Naive thymus-derived CD4-positive, alpha-beta T cell (primary cell): ENCODE measurements at regions not wholly inside any gene's neighbourhood (a gene's known extent, or its start where the extent isn't known, plus 50 kb on each side); places are given as distances from the start of the nearest gene placed in this dataset.

Source experiments
- ATAC-seq: fragments of 150-1000 bp; cut with Tn5 transposase; 2 replicates; pipeline ENCODE4 v1.10.0; 2021; ENCODE audit warnings: mild to moderate bottlenecking, moderate library complexity
- CTCF ChIA-PET: fragments of 350-600 bp; sonication (Branson Sonifier 250); formaldehyde crosslinking; loops from one replicate; lab custom pipeline; 2021; ENCODE audit warnings: antibody characterized with exemption; lab: Charles Lee
- POLR2A ChIA-PET: fragments of 350-600 bp; sonication (Branson Sonifier 250); formaldehyde crosslinking; loops from one replicate; lab custom pipeline; 2021; ENCODE audit warnings: antibody characterized with exemption, inconsistent platforms; lab: Charles Lee
- DNase-seq, 9 donors: peaks; one replicate each; pipeline versions ENCODE4 v3.0.0 to v3.0.0-alpha.2; 2020 to 2022; ENCODE audit warnings: mixed read lengths in 1 of 9
- H3K27ac ChIP-seq: one replicate; pipeline ENCODE4 v1.7.0; 2013; ENCODE audit warnings: mild to moderate bottlenecking, low read depth, low read length, moderate library complexity
- H3K27me3 ChIP-seq, 2 donors: one replicate each; pipeline ENCODE4 v1.7.0; 2013; ENCODE audit warnings: low read length in 2 of 2, mild to moderate bottlenecking in 2 of 2, moderate library complexity in 2 of 2; ENCODE audit not compliant: control insufficient read depth in 2 of 2, insufficient read depth in 2 of 2
- H3K36me3 ChIP-seq, 3 experiments: 1 replicate in 2 of 3; 2 replicates in 1 of 3; pipeline ENCODE4 v1.7.0; 2013; ENCODE audit warnings: low read length in 3 of 3, mild to moderate bottlenecking in 3 of 3, moderate library complexity in 1 of 3; ENCODE audit not compliant: insufficient read depth in 3 of 3, control insufficient read depth in 2 of 3
- H3K4me1 ChIP-seq, 2 donors: one replicate each; pipeline ENCODE4 v1.7.0; 2013; ENCODE audit warnings: low read length in 2 of 2, mild to moderate bottlenecking in 2 of 2, moderate library complexity in 1 of 2; ENCODE audit not compliant: control insufficient read depth in 2 of 2, insufficient read depth in 2 of 2
- H3K4me3 ChIP-seq: 2 replicates; pipeline ENCODE4 v1.7.0; 2013; ENCODE audit warnings: mild to moderate bottlenecking, low read length
- H3K9me3 ChIP-seq, 3 experiments: 1 replicate in 2 of 3; 2 replicates in 1 of 3; pipeline ENCODE4 v1.7.0; 2013; ENCODE audit warnings: low read length in 3 of 3; ENCODE audit not compliant: control insufficient read depth in 2 of 3
- H3K27ac Mint-ChIP-seq, 9 donors: one replicate each; pipeline ENCODE4 v1.8.0; 2020 to 2022; ENCODE audit warnings: mixed read lengths in 9 of 9, mild to moderate bottlenecking in 8 of 9, moderate library complexity in 5 of 9, inconsistent platforms in 2 of 9
- H3K27me3 Mint-ChIP-seq, 5 donors: one replicate each; pipeline ENCODE4 v1.8.0; 2021 to 2022; ENCODE audit warnings: mixed read lengths in 5 of 5, mild to moderate bottlenecking in 1 of 5
- H3K36me3 Mint-ChIP-seq, 5 donors: one replicate each; pipeline ENCODE4 v1.8.0; 2020 to 2022; ENCODE audit warnings: mixed read lengths in 5 of 5, mild to moderate bottlenecking in 3 of 5, inconsistent platforms in 1 of 5
- H3K4me1 Mint-ChIP-seq, 7 donors: one replicate each; pipeline ENCODE4 v1.8.0; 2020 to 2022; ENCODE audit warnings: mixed read lengths in 7 of 7, mild to moderate bottlenecking in 3 of 7, inconsistent platforms in 1 of 7
- H3K4me3 Mint-ChIP-seq, 10 donors: one replicate each; pipeline ENCODE4 v1.8.0; 2020 to 2022; ENCODE audit warnings: mild to moderate bottlenecking in 10 of 10, mixed read lengths in 10 of 10, moderate library complexity in 6 of 10, inconsistent platforms in 2 of 10
- H3K9me3 Mint-ChIP-seq, 11 donors: one replicate each; pipeline ENCODE4 v1.8.0; 2020 to 2022; ENCODE audit warnings: mixed read lengths in 11 of 11, mild to moderate bottlenecking in 4 of 11, inconsistent platforms in 1 of 11, moderate library complexity in 1 of 11
- intact Hi-C, 2 donors: fragments of 100-400 bp; cut with micrococcal nuclease; formaldehyde crosslinking; loops; one replicate each; pipeline ENCODE4 v1.15.1; 2023

GRCh38 chr12:5191803-5192538 is 148.3 kb downstream of the KCNA5 start:
- DNase-seq (no peak), ATAC-seq (no peak)
- no peaks in the 10 kb centered on the region for H3K4me1 ChIP-seq
- no peaks in the 10 kb centered on the region for H3K36me3 ChIP-seq
- no peaks in the 10 kb centered on the region for H3K9me3 ChIP-seq
- H3K4me1 Mint-ChIP-seq: no peaks in the 10 kb centered on the region
- H3K27ac Mint-ChIP-seq: no peak overlapping the region
- H3K36me3 Mint-ChIP-seq: no peaks in the 10 kb centered on the region
- H3K9me3 Mint-ChIP-seq: peaks cover 0 to 4% (median 0%) of the 10 kb centered on the region in 11 donors
- H3K27me3 Mint-ChIP-seq: peaks cover 4 to 13% (median 11%) of the 10 kb centered on the region in 5 donors
- no peak overlapping the region for H3K4me3 ChIP-seq
- H3K27me3 ChIP-seq: no peaks in the 10 kb centered on the region
- no peak overlapping the region for H3K4me3 Mint-ChIP-seq
- ChIA-PET POLR2A (no interaction called here), CTCF (no interaction called here)
- no peak overlapping the region for H3K27ac ChIP-seq
- intact Hi-C loops: no loop called here

- H3K36me3 Mint-ChIP-seq: no peaks in the 10 kb centered on the region
- H3K4me3 Mint-ChIP-seq: no peak overlapping the region
- no peaks in the 10 kb centered on the region for H3K4me1 ChIP-seq
- CTCF ChIA-PET: no interaction called here
- H3K27me3 Mint-ChIP-seq: peaks cover 4 to 15% (median 12%) of the 10 kb centered on the region in 5 donors
- H3K4me1 Mint-ChIP-seq: no peaks in the 10 kb centered on the region
- ATAC-seq: no peak
- intact Hi-C loops: no loop called here
- DNase-seq: no peak
- POLR2A ChIA-PET: no interaction called here
- H3K9me3 Mint-ChIP-seq: peaks cover 0 to 4% (median 0%) of the 10 kb centered on the region in 11 donors
- H3K27me3 ChIP-seq: no peaks in the 10 kb centered on the region
- H3K36me3 ChIP-seq: no peaks in the 10 kb centered on the region
- no peak overlapping the region for H3K4me3 ChIP-seq
- no peak overlapping the region for H3K27ac ChIP-seq
- H3K27ac Mint-ChIP-seq: no peak overlapping the region
- H3K9me3 ChIP-seq: no peaks in the 10 kb centered on the region
Measured at GRCh38 chr12:5192726-5193125, 149.0 kb downstream of the KCNA5 start.

GRCh38 chr12:5194306-5194705 is 150.6 kb downstream of the KCNA5 start:
- ChIA-PET POLR2A (no interaction called here), CTCF (no interaction called here)
- H3K27me3 ChIP-seq: no peaks in the 10 kb centered on the region
- no peaks in the 10 kb centered on the region for H3K4me1 Mint-ChIP-seq
- H3K27ac ChIP-seq: no peak overlapping the region
- H3K9me3 ChIP-seq: no peaks in the 10 kb centered on the region
- H3K36me3 ChIP-seq: no peaks in the 10 kb centered on the region
- H3K9me3 Mint-ChIP-seq: peaks cover 0 to 4% (median 0%) of the 10 kb centered on the region in 11 donors
- no peaks in the 10 kb centered on the region for H3K4me1 ChIP-seq
- no peak overlapping the region for H3K4me3 Mint-ChIP-seq
- H3K27ac Mint-ChIP-seq: no peak overlapping the region
- peaks cover 5 to 22% (median 13%) of the 10 kb centered on the region in 5 donors for H3K27me3 Mint-ChIP-seq
- no peak overlapping the region for H3K4me3 ChIP-seq
- intact Hi-C loops: no loop called here
- DNase-seq: no peak
- ATAC-seq: no peak
- no peaks in the 10 kb centered on the region for H3K36me3 Mint-ChIP-seq

GRCh38 chr12:5195244-5195643 is 151.6 kb downstream of the KCNA5 start:
- ATAC-seq (no peak), DNase-seq (no peak)
- Mint-ChIP-seq H3K4me3 (no peak overlapping the region), H3K9me3 (peaks cover 0 to 4% (median 0%) of the 10 kb centered on the region in 11 donors), H3K27me3 (peaks cover 8 to 29% (median 20%) of the 10 kb centered on the region in 5 donors), H3K4me1 (no peaks in the 10 kb centered on the region), H3K36me3 (no peaks in the 10 kb centered on the region), H3K27ac (no peak overlapping the region)
- H3K36me3 ChIP-seq: no peaks in the 10 kb centered on the region
- intact Hi-C loops: no loop called here
- H3K4me1 ChIP-seq: no peaks in the 10 kb centered on the region
- H3K27ac ChIP-seq: no peak overlapping the region
- ChIA-PET POLR2A (no interaction called here), CTCF (no interaction called here)
- H3K27me3 ChIP-seq: no peaks in the 10 kb centered on the region
- no peaks in the 10 kb centered on the region for H3K9me3 ChIP-seq
- H3K4me3 ChIP-seq: no peak overlapping the region

- Mint-ChIP-seq H3K4me3 (no peak overlapping the region), H3K9me3 (peaks cover 0 to 4% (median 0%) of the 10 kb centered on the region in 11 donors), H3K27me3 (peaks cover 8 to 30% (median 24%) of the 10 kb centered on the region in 5 donors), H3K36me3 (no peaks in the 10 kb centered on the region), H3K4me1 (no peaks in the 10 kb centered on the region), H3K27ac (no peak overlapping the region)
- DNase-seq (no peak), ATAC-seq (no peak)
- no peak overlapping the region for H3K4me3 ChIP-seq
- H3K27me3 ChIP-seq: no peaks in the 10 kb centered on the region
- no peaks in the 10 kb centered on the region for H3K4me1 ChIP-seq
- intact Hi-C loops: no loop called here
- H3K9me3 ChIP-seq: no peaks in the 10 kb centered on the region
- no peak overlapping the region for H3K27ac ChIP-seq
- H3K36me3 ChIP-seq: no peaks in the 10 kb centered on the region
- CTCF ChIA-PET: no interaction called here
- POLR2A ChIA-PET: no interaction called here
Measured at GRCh38 chr12:5195691-5196090, 152.0 kb downstream of the KCNA5 start.

GRCh38 chr12:5197131-5197530 is 153.5 kb downstream of the KCNA5 start:
- intact Hi-C loops: no loop called here
- ATAC-seq (no peak), DNase-seq (no peak)
- Histone ChIP-seq H3K27ac (no peak overlapping the region), H3K27me3 (no peaks in the 10 kb centered on the region), H3K9me3 (no peaks in the 10 kb centered on the region), H3K4me1 (no peaks in the 10 kb centered on the region), H3K4me3 (no peak overlapping the region), H3K36me3 (no peaks in the 10 kb centered on the region)
- no peak overlapping the region for H3K27ac Mint-ChIP-seq
- H3K9me3 Mint-ChIP-seq: peaks cover 0 to 4% (median 0%) of the 10 kb centered on the region in 11 donors
- no peaks in the 10 kb centered on the region for H3K4me1 Mint-ChIP-seq
- ChIA-PET POLR2A (no interaction called here), CTCF (no interaction called here)
- no peaks in the 10 kb centered on the region for H3K36me3 Mint-ChIP-seq
- peaks cover 8 to 36% (median 25%) of the 10 kb centered on the region in 5 donors for H3K27me3 Mint-ChIP-seq
- H3K4me3 Mint-ChIP-seq: no peak overlapping the region

- intact Hi-C loops: no loop called here
Measured at GRCh38 chr12:5197656-5198055, 154.0 kb downstream of the KCNA5 start.

More at GRCh38 chr12:5197656-5198055, 154.0 kb downstream of the KCNA5 start:
- no peaks in the 10 kb centered on the region for H3K4me1 ChIP-seq
- no peaks in the 10 kb centered on the region for H3K36me3 ChIP-seq
- DNase-seq (no peak), ATAC-seq (no peak)
- CTCF ChIA-PET: no interaction called here
- Mint-ChIP-seq H3K4me1 (no peaks in the 10 kb centered on the region), H3K36me3 (no peaks in the 10 kb centered on the region), H3K27me3 (peaks cover 8 to 40% (median 28%) of the 10 kb centered on the region in 5 donors), H3K9me3 (peaks cover 0 to 4% (median 0%) of the 10 kb centered on the region in 11 donors), H3K4me3 (no peak overlapping the region), H3K27ac (no peak overlapping the region)
- POLR2A ChIA-PET: no interaction called here
- no peaks in the 10 kb centered on the region for H3K9me3 ChIP-seq
- H3K4me3 ChIP-seq: no peak overlapping the region
- H3K27ac ChIP-seq: no peak overlapping the region
- no peaks in the 10 kb centered on the region for H3K27me3 ChIP-seq
